B cell (primary cell): ENCODE measurements at regions not wholly inside any gene's neighbourhood (a gene's known extent, or its start where the extent isn't known, plus 50 kb on each side); places are given as distances from the start of the nearest gene placed in this dataset.

ENCODE experiments used
- CTCF ChIP-seq: fragments of 200-600 bp; IDR thresholded peaks from one replicate; pipeline ENCODE4 v1.8.0; 2022; ENCODE audit warnings: antibody characterized with exemption, mild to moderate bottlenecking
- EZH2 ChIP-seq: IDR thresholded peaks from 2 replicates; pipeline ENCODE4 v1.6.1; 2012; ENCODE audit warnings: borderline replicate concordance, low read depth, mild to moderate bottlenecking, moderate library complexity, low read length; ENCODE audit not compliant: insufficient read depth, poor library complexity, severe bottlenecking

GRCh38 chr9:129400001-129400970 lies 220.6 kb downstream of the C9orf50 start:
- TF ChIP-seq CTCF (no peak), EZH2 (no peak)
